Right lung (tissue), 2 donors: ENCODE measurements at regions not wholly inside any gene's neighbourhood (a gene's known extent, or its start where the extent isn't known, plus 50 kb on each side); places are given as distances from the start of the nearest gene placed in this dataset.
A peak's percentile ranks its signal among the peaks of the same experiment; 100 is the strongest.
"Not testable (repeated sequence)": the region's sequence is repeated elsewhere in the genome, so short reads cannot be mapped to it uniquely, and the experiment has no call there.

Experiments
- DNase-seq, 2 donors: peaks; one replicate each; pipeline ENCODE4 v3.0.0-alpha.2; 2013

DNA sequence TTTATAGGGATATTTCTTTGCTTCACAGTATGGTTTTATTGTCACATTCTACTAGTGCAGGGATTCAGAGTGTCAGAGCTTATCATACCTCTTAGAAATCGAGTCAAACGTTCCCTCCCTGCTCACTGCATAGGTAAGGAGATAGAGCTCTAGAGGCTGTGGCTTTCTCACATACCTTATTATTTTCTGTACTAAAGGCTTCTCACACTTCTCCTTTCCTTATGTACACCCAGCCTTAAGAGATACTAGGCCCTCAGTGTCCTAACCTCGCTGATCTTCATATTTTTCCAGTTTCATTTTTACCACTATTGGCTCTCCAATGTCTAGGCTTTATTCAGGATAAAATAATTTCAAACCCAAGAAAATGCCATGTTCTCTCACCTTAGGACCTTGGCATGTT is 297.3 kb upstream of the RIOK2 start:
- no peak for DNase-seq

DNA sequence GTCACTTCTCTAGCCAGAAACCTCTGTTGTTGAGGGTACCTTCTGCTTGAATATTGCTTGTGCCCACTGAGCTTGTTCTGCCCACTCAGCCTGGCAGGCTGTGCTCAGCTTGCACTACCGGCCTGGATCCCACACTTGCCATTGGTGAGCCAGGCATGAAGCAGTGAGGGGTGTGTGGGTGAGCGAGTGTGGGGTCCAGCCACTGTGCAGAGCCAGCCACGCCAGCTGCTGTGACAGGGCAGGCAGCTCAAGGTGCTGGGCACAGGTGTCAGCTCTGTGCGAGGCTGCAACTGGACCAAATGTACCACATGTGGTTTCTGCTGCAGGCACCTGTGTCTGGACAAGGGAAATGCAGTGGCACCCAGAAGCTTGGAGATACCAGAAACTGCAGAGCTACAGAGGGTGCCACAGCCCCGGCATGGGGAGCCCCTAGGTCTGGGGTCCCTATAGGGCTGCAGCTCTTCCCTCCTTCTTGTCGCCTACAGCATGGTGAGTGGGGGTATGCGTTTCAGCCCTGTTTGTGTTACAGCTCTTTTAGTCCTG is 305.1 kb upstream of the RIOK2 start:
- DNase-seq: no peak

DNA sequence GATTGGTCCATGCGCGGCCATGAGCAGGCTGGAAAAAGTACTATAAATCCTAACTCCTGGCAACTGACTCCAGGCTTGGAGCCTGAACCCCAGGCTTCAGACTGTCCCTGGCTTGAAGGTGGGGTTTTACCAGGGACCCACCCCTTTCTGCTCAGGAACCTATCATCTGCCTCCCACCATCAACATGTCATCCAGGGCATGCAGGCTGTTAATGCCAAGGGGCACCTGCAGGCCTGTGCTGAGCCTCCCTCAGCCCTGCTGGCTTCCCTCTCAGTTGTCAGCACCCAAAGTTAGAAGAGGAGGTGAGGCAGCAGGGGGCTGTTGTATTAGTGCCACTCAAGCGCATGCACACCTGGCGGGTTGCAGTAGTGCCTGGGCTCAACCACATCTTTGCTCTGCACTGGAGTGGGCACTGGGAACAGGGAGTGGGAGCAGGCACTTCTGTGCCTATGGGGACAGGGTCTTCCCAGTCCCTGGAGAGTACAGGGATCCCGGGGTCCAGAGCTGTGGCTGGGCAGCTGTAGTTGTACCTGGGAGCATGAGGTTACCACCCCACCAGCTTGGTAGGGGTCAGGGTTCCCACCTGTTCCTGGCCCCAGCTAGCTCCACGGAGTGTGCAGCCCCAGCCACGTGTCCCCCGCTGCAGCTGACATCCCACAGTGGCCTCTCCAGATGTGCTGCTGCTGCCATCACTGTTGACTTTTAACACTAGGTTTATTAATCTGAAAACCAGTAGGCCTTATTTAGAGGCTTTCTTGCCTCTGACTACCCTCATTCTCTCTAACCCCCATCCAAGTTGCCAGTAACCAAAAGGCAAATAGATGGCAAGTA is 306.2 kb upstream of the RIOK2 start:
- no peak for DNase-seq

DNA sequence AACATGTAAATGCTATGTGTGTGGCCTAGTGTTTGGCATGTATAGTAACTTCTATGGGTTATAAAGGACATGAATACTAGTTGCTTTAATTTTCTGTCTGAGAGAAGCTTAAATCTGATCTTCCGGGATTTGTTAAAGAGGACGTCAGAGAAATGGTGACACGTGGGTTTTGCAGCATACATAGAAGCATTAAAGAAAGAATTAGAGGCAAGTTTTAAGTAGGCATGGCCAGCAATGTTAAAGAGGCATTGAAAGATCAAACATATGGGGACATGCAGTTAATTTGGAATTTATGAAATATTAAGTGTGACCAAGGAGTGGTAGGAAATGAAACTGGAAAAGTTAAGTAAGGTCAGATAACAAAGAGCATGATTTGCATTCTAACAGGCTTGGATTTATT is 311.4 kb upstream of the RIOK2 start:
- DNase-seq: no peak

DNA sequence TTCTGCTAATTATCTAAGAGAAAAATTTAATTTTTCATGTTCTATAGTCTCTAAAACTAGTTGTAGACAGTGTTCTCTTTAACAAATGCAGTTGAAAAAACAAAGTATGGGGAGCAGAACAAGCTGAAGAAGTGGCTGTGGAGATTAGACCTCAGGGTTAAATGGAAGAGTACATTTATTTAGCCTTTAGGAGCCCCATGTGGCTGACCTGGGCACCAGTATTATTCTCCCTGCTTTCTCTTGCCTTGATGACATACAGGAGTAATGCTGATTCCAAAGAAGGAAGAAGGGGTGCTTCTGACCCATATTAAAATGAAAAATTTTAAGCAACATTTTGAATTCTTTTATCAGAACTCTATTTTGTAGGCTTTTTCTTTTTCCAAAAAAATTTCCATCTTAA is 312.3 kb upstream of the RIOK2 start:
- no peak for DNase-seq

DNA sequence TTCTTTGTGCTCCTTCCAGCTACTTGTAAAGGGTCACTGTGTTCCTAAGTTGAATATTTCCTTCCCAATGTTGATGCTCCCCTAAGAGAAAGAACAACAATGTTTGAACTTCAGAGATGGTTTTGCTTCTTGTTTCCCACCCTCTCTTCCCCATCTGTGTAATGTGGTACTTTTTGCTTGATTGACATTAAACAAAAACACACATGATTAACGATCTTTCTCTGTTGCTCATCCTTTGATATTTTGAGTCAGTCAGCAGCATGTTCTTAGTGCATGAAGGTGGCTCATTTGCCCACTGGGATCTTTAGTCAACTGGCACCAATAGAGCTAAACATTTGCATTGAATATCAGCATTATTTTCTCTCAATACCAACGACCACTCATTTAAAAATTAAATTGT is 313.0 kb upstream of the RIOK2 start:
- DNase-seq: no peak

DNA sequence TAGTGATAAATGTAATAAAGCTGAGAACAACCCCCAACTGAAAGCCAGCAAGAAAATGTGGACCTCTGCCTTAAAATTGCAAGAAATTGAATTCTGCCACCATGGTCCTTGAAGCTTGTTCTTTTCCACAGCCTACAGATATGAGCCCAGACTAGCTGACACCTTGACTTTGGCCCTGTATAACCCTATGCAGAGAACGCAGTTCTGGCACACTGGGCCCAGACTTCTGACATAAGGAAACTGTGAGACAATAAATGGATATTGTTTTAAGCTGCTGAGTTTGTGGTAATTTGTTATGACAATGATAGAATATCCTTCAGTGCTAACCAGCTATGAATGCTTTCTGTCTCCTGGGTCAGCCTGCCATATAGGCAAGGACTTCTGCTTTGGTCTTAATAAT is 315.6 kb upstream of the RIOK2 start:
- DNase-seq: no peak

DNA sequence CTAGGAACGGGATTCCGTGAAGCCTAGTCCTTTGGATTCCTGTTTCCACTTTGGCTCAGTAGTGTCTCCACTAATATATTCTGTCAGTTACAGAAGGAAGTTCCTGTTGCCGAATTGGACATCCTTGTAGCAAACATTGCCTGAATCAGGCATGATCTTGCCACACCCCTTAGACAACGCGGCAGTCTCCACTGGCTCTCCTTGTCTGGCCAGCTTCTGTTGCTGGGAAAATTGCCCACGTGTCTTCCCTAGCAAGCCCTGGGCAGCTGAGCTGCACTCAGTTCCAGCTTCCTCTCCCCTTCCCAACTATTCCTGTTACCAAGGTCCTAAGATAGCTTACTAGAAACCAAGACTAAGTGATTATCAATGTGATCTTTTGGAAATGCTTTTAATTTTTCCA is 316.6 kb upstream of the RIOK2 start:
- DNase-seq: no peak

DNA sequence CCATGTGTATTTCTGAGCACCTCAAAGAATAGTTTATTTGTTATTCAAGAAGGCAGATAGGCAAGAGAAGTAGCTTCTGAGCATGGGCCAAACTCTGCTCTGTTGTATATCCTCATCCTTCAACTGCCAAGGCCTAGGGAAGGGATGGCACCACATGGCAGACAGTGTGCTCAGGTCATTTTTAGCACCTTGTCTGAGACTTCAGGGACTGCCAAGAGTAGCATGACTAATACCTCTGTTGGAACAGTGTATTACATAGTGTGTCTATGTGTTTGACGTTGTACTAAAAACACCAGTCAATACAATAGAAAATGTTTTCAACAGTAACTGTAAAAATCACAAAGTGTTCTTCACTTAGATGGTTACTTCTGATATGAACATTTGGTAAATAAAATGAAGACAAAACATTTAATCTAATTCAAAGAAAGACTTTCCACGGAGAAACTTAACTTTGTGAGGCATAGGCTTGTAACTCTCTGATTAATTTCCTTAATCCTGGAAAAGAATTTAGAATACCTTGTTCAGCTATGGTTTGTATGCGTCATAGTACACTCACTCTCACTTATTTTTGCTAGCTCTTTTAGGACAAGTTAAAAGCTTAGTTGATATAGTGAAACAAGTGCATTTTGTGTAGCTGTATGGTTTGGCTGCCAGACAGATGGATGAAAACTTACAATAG is 318.4 kb upstream of the RIOK2 start:
- no peak for DNase-seq

DNA sequence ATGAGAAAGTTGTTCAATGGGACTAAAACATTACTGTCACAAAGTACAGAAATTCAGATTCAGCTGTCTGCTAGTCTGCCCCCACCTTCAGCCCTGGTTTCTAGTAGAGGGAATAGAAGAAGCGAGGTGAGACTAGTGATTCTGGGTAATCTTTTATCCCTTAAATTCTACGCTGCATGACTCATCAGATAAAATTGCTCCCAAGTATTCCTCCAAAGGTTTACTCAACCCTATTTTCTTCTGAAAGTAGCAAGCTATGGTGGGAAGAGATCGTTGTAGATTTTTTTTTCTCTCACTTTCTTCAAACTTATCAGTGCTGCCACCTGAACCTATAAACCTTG is 318.9 kb upstream of the RIOK2 start:
- no peak for DNase-seq

DNA sequence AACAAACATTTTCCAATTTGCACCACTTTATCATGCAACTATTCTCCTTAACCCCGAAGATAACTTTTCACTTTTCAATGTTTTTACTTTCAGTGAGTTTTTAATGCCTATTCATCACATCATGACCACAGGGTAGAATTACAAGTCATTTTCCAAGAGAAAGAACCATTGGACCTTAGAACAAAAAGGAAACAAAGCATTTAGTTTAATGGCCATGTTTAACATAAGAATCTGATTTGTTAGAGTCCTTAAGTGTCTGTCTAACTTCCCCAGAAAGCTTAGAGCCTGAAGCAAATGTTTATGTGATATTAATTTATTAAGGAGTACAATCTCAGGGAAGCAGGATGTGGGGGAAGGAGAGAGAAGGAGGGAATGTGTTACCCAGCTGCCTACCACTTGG is 325.8 kb upstream of the RIOK2 start:
- no peak for DNase-seq

DNA sequence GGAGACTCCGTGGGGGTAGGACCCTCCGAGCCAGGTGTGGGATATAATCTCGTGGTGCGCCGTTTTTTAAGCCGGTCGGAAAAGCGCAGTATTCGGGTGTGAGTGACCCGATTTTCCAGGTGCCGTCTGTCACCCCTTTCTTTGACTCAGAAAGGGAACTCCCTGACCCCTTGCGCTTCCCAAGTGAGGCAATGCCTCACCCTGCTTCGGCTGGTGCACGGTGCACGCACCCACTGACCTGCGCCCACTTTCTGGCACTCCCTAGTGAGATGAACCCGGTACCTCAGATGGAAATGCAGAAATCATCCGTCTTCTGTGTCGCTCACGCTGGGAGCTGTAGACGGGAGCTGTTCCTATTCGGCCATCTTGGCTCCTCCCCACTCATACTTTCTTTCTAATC is 336.5 kb upstream of the RIOK2 start:
- DNase-seq: not testable (repeated sequence)

DNA sequence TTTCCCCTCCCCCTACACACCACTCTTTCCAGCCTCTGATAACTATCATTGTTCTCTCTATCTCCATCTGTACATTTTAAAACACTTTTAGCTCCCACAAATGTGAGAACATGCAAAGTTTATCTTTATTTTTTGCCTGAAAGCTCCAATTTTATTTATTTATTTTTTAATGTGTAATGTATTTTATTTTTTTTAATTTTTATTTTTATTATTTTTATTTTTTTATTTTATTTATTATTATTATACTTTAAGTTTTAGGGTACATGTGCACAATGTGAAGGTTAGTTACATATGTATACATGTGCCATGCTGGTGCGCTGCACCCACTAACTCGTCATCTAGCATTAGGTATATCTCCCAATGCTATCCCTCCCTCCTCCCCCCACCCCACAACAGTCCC is 340.3 kb upstream of the RIOK2 start:
- not testable (repeated sequence) for DNase-seq

DNA sequence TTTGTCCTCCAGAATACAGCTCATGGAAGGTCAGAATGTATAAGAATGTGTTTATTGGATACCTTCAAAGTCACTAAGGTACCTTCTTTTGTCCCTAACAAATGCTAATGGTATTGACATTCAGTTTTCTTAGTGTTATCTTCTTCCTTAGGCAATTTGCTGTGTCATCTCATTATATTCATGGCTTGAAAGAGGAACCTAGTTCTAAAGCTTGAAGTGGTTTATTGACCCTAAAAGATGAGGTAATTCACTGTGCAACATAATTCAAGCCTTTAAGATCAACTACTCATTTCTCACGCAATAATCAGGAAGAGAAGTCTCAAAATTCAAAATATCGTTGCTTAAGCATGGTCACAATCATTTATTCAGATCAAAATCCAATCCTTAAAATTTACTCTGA is 342.7 kb upstream of the RIOK2 start:
- no peak for DNase-seq

DNA sequence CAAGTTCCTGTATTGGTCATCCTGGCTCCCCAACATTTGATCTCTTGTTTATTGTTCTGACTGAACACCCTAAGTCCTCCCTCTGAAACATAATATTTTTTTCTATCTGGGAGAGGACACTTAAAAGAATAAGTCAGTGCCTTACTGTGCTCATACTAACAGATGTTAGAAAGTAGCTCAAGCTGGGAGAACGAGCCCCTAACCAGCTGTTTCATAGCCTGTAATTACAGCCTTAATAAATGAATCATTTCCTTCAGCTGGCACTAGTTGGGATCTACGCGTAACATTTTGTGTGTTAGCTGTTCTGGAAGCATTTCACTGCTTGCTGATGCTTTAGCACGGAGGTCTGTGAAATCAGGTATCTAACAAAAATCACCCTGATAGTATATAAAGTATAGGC is 345.9 kb upstream of the RIOK2 start:
- peak in 1 of 2 donors; percentile 9 for DNase-seq

DNA sequence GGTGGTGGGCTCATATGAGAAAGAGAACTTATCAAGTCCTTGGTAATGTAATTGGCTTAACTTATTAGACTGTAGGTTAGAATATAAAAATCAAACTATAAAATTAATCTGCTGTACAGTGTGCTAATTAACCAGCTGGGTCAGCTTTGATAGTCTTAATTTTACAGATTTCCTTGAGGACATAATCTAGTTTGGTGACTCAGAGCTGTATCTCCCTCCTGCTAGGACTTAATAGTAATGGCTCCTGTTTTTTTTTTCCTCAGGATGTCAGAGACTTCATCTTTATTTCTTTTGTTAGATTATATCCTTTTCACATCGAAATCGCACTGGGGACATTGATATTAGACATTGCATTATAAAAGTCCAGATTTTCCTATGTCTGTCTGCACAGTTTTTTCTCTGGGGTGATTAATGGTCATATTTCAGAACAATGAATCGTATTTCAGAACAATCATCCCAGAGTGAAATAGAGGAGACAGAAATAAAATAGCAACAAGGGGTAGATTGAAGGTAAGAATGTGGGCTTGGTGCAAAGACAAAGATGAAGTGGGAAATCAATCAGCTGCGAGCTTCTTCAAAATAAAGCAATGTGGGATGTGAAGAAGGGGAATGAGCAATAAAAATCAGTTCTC is 346.4 kb upstream of the RIOK2 start:
- DNase-seq: no peak

DNA sequence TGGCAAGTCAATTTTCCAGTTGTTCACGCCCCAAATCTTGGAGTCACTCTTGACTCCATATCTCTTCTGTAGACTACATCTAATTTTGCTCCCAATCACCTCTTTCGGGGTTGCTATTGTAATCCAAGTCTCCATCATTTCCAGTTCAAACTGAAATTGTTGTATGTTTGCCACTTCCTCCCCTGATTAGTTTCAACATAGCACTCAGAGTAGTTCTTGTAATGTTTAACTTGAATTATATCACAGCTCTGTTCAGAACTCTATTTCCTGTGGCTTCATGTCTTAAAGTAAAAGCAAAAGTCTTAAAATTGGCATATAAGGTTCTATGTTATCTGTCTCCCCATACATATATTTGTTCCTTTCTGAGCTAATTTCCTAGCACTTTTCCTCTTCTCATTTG is 348.5 kb upstream of the RIOK2 start:
- no peak for DNase-seq

DNA sequence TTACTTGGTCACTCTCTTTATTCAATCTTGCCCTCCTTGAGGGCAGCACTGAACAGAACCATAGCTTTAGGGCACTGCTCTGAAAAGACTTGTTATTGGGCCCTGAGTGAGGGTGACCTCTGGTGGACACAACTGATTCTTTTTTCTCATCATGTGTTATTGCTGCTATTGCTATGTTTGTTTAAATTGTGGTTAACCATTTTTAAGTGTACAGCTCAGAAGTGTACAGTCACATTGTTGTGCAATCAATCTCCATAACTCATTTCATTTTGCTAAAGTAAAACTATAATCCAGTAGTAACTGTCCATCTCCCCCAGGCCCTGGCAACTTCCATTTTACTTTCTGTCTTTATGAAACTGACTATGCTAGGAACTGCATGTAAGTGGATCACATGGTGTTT is 351.1 kb upstream of the RIOK2 start:
- peak; percentile 25 to 44 for DNase-seq

DNA sequence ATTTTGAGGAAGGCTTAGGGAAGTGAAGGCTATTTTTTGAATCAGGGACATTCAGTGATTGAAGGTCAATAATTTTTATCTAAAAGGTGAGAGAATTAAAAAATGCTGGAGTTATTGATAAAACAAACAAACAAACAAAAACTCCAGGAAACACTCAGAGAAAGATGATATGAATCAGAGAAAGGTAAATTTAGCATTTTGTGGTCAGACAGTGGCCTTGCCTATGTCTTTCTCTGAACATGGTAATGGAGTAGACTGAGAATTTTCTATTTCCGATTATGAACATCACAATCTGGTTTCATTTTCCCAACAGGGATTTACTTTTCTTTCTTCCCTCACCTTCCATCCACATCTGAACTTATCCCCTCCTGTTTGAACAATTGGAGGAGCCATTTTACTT is 353.6 kb upstream of the RIOK2 start:
- no peak for DNase-seq

DNA sequence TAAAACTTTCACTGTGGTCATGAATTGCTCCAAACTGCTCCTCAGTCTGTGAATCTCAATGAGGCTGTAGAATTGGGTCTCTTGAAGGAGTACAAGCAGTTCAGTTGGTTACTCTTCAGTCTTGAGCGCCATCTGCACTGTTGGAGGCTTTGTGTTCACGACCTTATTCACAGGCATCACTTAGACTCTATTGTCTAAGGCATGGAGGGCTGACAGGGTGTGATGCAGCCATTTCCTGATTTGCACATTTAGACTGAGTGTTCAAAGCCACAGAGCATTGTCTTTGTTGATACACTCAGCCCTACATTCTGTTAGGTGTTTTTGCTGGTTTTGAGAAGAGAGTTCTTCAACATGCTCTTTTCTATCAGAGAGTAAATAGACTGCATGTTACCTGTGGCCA is 355.9 kb upstream of the RIOK2 start:
- no peak for DNase-seq

DNA sequence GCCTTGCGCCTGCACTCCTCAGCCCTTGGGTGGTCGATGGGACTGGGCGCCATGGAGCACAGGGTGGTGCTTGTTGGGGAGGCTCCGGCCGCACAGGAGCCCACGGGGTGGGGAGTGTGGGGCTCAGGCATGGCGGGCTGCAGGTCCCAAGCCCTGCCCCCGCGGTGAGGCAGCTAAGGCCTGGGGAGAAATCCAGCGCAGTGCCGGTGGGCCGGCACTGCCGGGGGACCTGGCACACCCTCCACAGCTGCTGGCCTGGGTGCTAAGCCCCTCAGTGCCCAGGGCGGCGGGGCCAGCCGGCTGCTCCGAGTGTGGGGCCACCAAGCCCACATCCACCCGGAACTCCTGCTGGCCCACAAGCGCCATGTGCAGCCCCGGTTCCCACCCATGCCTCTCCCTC is 358.8 kb upstream of the RIOK2 start:
- DNase-seq: no peak

DNA sequence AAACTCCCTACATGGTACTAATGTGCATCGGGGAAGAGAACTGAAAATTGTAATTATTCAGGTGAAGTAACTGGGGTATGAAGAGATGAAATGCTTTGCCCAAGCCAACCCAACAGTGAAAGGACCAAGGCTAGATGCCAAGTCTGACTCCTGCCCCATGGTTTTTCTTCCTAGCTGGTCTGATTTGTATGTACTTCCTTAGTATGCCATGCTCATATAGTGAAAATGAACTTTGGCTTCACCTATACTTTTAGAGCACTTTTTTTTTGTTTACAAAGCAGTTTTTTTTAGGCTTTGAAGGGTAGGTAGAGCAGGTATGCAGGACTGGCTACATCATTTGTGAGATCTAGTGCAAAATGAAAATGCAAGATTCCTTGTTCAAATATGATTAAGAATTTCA is 359.4 kb upstream of the RIOK2 start:
- no peak for DNase-seq

DNA sequence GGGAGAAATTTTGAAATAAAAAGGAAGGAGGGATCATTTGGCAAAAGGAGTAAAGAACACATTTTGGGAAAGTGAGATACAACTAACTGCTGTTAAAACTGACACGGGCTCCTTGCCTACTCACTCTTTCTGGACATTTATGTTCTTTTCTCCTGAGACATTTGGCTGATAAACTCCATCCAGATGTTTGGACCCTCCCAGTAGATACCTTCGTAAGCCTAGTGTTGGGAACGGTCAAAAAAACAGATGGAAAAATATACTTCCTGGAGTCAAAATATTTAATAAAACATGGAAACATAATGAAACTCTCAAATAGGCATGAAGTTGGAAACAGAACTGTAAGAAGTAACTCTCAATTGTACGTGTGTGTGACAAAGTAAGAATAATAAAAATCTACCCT is 360.1 kb upstream of the RIOK2 start:
- DNase-seq: no peak
